GM21737 (cell line): ENCODE measurements at regions not wholly inside any gene's neighbourhood (a gene's known extent, or its start where the extent isn't known, plus 50 kb on each side); places are given as distances from the start of the nearest gene placed in this dataset.

Source experiments
- ATAC-seq: cut with Tn5 transposase; IDR thresholded peaks from one replicate; pipeline ENCODE4 v1.9.1; 2021; ENCODE audit warnings: mild to moderate bottlenecking, moderate library complexity; ENCODE audit not compliant: unreplicated experiment

- ATAC-seq = no peak
Observed at GRCh38 chr6:156028335-156029131, 572.9 kb upstream of the NOX3 start.

- ATAC-seq = no peak
Observed at GRCh38 chr6:156027248-156027626, 571.6 kb upstream of the NOX3 start.

GRCh38 chr6:156026486-156027247 lies 571.0 kb upstream of the NOX3 start:
- ATAC-seq = no peak

- ATAC-seq = no peak
Observed at GRCh38 chr6:156024339-156024738, 568.7 kb upstream of the NOX3 start.

- ATAC-seq = no peak
Observed at GRCh38 chr6:156021746-156022396, 566.2 kb upstream of the NOX3 start.

- ATAC-seq = no peak
Observed at GRCh38 chr6:156017838-156018237, 562.2 kb upstream of the NOX3 start.

GRCh38 chr6:156016186-156016976 lies 560.7 kb upstream of the NOX3 start:
- no peak for ATAC-seq

GRCh38 chr6:156013155-156013554 lies 557.5 kb upstream of the NOX3 start:
- no peak for ATAC-seq

- no peak for ATAC-seq
Observed at GRCh38 chr6:156009656-156010055, 554.0 kb upstream of the NOX3 start.

GRCh38 chr6:156004796-156005195 lies 549.2 kb upstream of the NOX3 start:
- ATAC-seq = no peak

GRCh38 chr6:155996151-155996550 lies 540.5 kb upstream of the NOX3 start:
- ATAC-seq = no peak

- ATAC-seq = no peak
Observed at GRCh38 chr6:155995281-155995680, 539.6 kb upstream of the NOX3 start.

GRCh38 chr6:155994086-155994485 lies 538.4 kb upstream of the NOX3 start:
- ATAC-seq = no peak

GRCh38 chr6:155993240-155993639 lies 537.6 kb upstream of the NOX3 start:
- ATAC-seq = no peak

GRCh38 chr6:155985660-155986138 lies 530.1 kb upstream of the NOX3 start:
- no peak for ATAC-seq

GRCh38 chr6:155980768-155981079 lies 525.1 kb upstream of the NOX3 start:
- ATAC-seq = no peak

- ATAC-seq = no peak
Observed at GRCh38 chr6:155980014-155980767, 524.6 kb upstream of the NOX3 start.

GRCh38 chr6:155975506-155975905 lies 519.9 kb upstream of the NOX3 start:
- ATAC-seq = no peak

- ATAC-seq = no peak
Observed at GRCh38 chr6:155974811-155975323, 519.2 kb upstream of the NOX3 start.

GRCh38 chr6:155974359-155974758 lies 518.7 kb upstream of the NOX3 start:
- no peak for ATAC-seq
